Liver (tissue), 3 donors: ENCODE measurements at regions not wholly inside any gene's neighbourhood (a gene's known extent, or its start where the extent isn't known, plus 50 kb on each side); places are given as distances from the start of the nearest gene placed in this dataset.

Source experiments
- FOXA1 ChIP-seq: IDR thresholded peaks from 2 replicates; pipeline ENCODE4 v1.6.1; 2016; ENCODE audit warnings: antibody characterized with exemption
- JUND ChIP-seq, 2 donors: IDR thresholded peaks; 2 replicates each; pipeline ENCODE4 v1.6.1; 2016; ENCODE audit warnings: antibody characterized with exemption in 2 of 2
- MAX ChIP-seq: IDR thresholded peaks from 2 replicates; pipeline ENCODE4 v1.6.1; 2016; ENCODE audit warnings: antibody characterized with exemption
- REST ChIP-seq: IDR thresholded peaks from 2 replicates; pipeline ENCODE4 v1.6.1; 2016; ENCODE audit warnings: antibody characterized with exemption, mild to moderate bottlenecking
- SP1 ChIP-seq: IDR thresholded peaks from 2 replicates; pipeline ENCODE4 v1.6.1; 2018; ENCODE audit warnings: antibody characterized with exemption, mild to moderate bottlenecking
- TF ChIP-seq, protein P1 (sequence below): fragments of 150-350 bp; IDR thresholded peaks from 2 replicates; pipeline ENCODE4 v1.5.1; 2017; ENCODE audit warnings: improper control_type of control experiment, low read depth, low read length; ENCODE audit not compliant: missing input control
- donor health status: healthy.
- donor health status: healthy.

DNA sequence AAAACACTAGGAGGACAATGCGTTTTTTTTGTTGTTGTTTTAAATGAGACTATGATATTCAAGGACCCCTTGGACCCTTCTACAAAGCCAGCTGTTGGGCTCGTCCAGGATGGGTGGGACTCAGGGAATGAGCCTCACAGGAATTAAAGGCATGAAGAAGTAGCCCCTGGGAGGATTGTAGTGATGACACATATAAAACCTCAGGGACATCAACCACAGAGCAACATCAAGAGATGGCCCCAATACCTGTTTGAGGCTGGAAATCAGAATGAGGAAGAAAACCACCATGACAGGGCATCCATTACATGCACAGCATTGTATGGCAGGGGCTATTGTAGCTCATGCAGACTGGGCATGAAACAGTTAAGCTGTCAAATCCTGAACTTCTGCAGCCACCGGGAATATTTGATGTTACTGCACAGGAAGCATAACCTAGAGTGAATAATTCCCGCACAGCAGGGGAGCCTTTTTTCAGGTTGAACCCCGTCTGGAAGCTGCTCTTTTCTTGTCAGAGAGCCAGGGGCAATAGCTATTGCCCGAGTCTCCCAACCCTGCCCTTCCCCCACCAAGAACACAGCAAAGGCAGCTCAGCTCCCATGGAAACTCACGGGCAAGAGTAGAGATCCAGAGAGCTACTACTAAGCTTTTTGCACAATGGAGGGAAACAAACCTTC, 140.2 kb upstream of the FGGY start:
- TF ChIP-seq, protein P1, sequence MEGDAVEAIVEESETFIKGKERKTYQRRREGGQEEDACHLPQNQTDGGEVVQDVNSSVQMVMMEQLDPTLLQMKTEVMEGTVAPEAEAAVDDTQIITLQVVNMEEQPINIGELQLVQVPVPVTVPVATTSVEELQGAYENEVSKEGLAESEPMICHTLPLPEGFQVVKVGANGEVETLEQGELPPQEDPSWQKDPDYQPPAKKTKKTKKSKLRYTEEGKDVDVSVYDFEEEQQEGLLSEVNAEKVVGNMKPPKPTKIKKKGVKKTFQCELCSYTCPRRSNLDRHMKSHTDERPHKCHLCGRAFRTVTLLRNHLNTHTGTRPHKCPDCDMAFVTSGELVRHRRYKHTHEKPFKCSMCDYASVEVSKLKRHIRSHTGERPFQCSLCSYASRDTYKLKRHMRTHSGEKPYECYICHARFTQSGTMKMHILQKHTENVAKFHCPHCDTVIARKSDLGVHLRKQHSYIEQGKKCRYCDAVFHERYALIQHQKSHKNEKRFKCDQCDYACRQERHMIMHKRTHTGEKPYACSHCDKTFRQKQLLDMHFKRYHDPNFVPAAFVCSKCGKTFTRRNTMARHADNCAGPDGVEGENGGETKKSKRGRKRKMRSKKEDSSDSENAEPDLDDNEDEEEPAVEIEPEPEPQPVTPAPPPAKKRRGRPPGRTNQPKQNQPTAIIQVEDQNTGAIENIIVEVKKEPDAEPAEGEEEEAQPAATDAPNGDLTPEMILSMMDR, result no peak
- TF ChIP-seq FOXA1 (no peak), MAX (no peak), SP1 (no peak), JUND (IDR thresholded peaks at IDR 0.05) (no peak), REST (no peak)
